H1 (cell line): ENCODE measurements at regions not wholly inside any gene's neighbourhood (a gene's known extent, or its start where the extent isn't known, plus 50 kb on each side); places are given as distances from the start of the nearest gene placed in this dataset.

ENCODE experiments used
- CTCF ChIA-PET: fragments of 300-600 bp; sonication (Branson Sonifier 250); formaldehyde crosslinking; loops from one replicate; lab custom pipeline; 2021; ENCODE audit not compliant: partially characterized antibody; lab: Charles Lee
- POLR2A ChIA-PET: fragments of 300-600 bp; sonication (Branson Sonifier 250); formaldehyde crosslinking; loops from one replicate; lab custom pipeline; 2021; ENCODE audit warnings: inconsistent platforms; ENCODE audit not compliant: partially characterized antibody; lab: Charles Lee
- DNase-seq, 2 experiments: peaks; one replicate each; pipeline versions ENCODE4 v3.0.0 to v3.0.0-alpha.2; 2010 to 2022; ENCODE audit warnings: low spot score in 2 of 2, low read depth in 1 of 2, mixed read lengths in 1 of 2
- FAIRE-seq: peaks from 2 replicates; lab custom pipeline; 2011; peaks lifted over from hg19 to GRCh38; lab: Jason Lieb, UNC
- H2AFZ ChIP-seq: 2 replicates; pipeline ENCODE4 v1.8.1; 2012; ENCODE audit warnings: low read length, inconsistent platforms
- H2AK5ac ChIP-seq: 2 replicates; pipeline ENCODE4 v1.6.1; 2013; ENCODE audit warnings: low read depth, low read length
- H2BK120ac ChIP-seq: replicated peaks from 2 replicates; pipeline ENCODE3; 2013; ENCODE audit warnings: low read depth, low read length, inconsistent platforms
- H2BK12ac ChIP-seq: 2 replicates; pipeline ENCODE4 v1.6.1; 2013; ENCODE audit warnings: low read depth, low read length
- H2BK15ac ChIP-seq: 2 replicates; pipeline ENCODE4 v1.6.1; 2013; ENCODE audit warnings: low read length
- H2BK20ac ChIP-seq: 2 replicates; pipeline ENCODE4 v1.6.1; 2013; ENCODE audit warnings: low read length
- H2BK5ac ChIP-seq: 2 replicates; pipeline ENCODE4 v1.6.1; 2013; ENCODE audit warnings: low read depth, low read length
- H3K14ac ChIP-seq: 2 replicates; pipeline ENCODE4 v1.6.1; 2013; ENCODE audit warnings: inconsistent platforms; ENCODE audit not compliant: insufficient read length
- H3K18ac ChIP-seq: 2 replicates; pipeline ENCODE4 v1.6.1; 2013; ENCODE audit warnings: low read length; ENCODE audit errors: extremely low read depth
- H3K23ac ChIP-seq: 2 replicates; pipeline ENCODE4 v1.6.1; 2013; ENCODE audit warnings: inconsistent platforms; ENCODE audit not compliant: insufficient read length
- H3K23me2 ChIP-seq: 2 replicates; pipeline ENCODE4 v1.6.1; 2013; ENCODE audit warnings: low read depth, low read length
- H3K27ac ChIP-seq: 2 replicates; pipeline ENCODE4 v1.6.1; 2011; ENCODE audit warnings: low read depth, low read length, inconsistent platforms
- H3K27me3 ChIP-seq, 4 experiments: replicated peaks in 1 of 4; 1 replicate in 1 of 4; 2 replicates in 3 of 4; pipeline versions ENCODE4 v1.6.1 to v1.8.1; 2011 to 2013; ENCODE audit warnings: low read length in 3 of 4, mild to moderate bottlenecking in 3 of 4, inconsistent platforms in 2 of 4, mixed read lengths in 2 of 4, moderate library complexity in 1 of 4; ENCODE audit not compliant: control insufficient read depth in 3 of 4, insufficient read depth in 3 of 4; ENCODE audit errors: extremely low read depth in 1 of 4
- H3K36me3 ChIP-seq, 4 experiments: 2 replicates each; pipeline versions ENCODE4 v1.6.1 to v1.8.1; 2011 to 2013; ENCODE audit warnings: mild to moderate bottlenecking in 4 of 4, low read length in 3 of 4, moderate library complexity in 2 of 4, control low read depth in 1 of 4, inconsistent platforms in 1 of 4; ENCODE audit not compliant: insufficient read depth in 4 of 4, control insufficient read depth in 2 of 4
- H3K4ac ChIP-seq: replicated peaks from 2 replicates; pipeline ENCODE3; 2013; ENCODE audit warnings: low read length, low read depth, mixed read lengths, inconsistent platforms; ENCODE audit not compliant: insufficient read length
- H3K4me1 ChIP-seq, 4 experiments: replicated peaks in 1 of 4; 1 replicate in 1 of 4; 2 replicates in 3 of 4; pipeline versions ENCODE4 v1.6.1 to v1.8.1; 2011 to 2013; ENCODE audit warnings: low read length in 3 of 4, inconsistent platforms in 2 of 4, mixed read lengths in 1 of 4; ENCODE audit not compliant: insufficient read depth in 4 of 4, control insufficient read depth in 3 of 4
- H3K4me2 ChIP-seq, 2 experiments: 2 replicates each; pipeline versions ENCODE4 v1.6.1 to v1.8.1; 2011 to 2013; ENCODE audit warnings: low read depth in 2 of 2, low read length in 2 of 2, control low read depth in 1 of 2, inconsistent platforms in 1 of 2, mild to moderate bottlenecking in 1 of 2; ENCODE audit not compliant: insufficient read depth in 1 of 2
- H3K4me3 ChIP-seq, 4 experiments: fragments of 200-600, 300-600 bp in 1 of 4; sonication (generic), shearing (Covaris generic), sonication (Bioruptor Twin) in 1 of 4; 2 replicates each; pipeline versions ENCODE4 v1.5.1 to v1.8.1; 2011 to 2016; ENCODE audit warnings: low read length in 4 of 4, low read depth in 3 of 4, control low read depth in 2 of 4, inconsistent platforms in 2 of 4, mild to moderate bottlenecking in 2 of 4, mixed read lengths in 1 of 4, moderate library complexity in 1 of 4; ENCODE audit not compliant: insufficient read depth in 2 of 4; ENCODE audit errors: extremely low read depth in 1 of 4
- H3K56ac ChIP-seq: replicated peaks from 2 replicates; pipeline ENCODE3; 2013; ENCODE audit warnings: low read depth, mild to moderate bottlenecking, mixed read lengths, low read length, inconsistent platforms; ENCODE audit not compliant: insufficient read length
- H3K79me1 ChIP-seq: 2 replicates; pipeline ENCODE4 v1.6.1; 2013; ENCODE audit warnings: low read depth, low read length, control low read depth
- H3K79me2 ChIP-seq, 2 experiments: 2 replicates each; pipeline versions ENCODE4 v1.6.1 to v1.8.1; 2012 to 2013; ENCODE audit warnings: low read length in 2 of 2, mild to moderate bottlenecking in 2 of 2, inconsistent platforms in 1 of 2; ENCODE audit not compliant: insufficient read depth in 2 of 2, control insufficient read depth in 1 of 2
- H3K9ac ChIP-seq, 4 experiments: replicated peaks in 1 of 4; 1 replicate in 1 of 4; 2 replicates in 3 of 4; pipeline versions ENCODE4 v1.6.1 to v1.8.1; 2011 to 2013; ENCODE audit warnings: low read depth in 3 of 4, low read length in 3 of 4, control low read depth in 2 of 4, mild to moderate bottlenecking in 2 of 4, moderate library complexity in 2 of 4, inconsistent platforms in 1 of 4; ENCODE audit errors: extremely low read depth in 1 of 4
- H3K9me3 ChIP-seq, 2 experiments: 2 replicates each; pipeline versions ENCODE4 v1.6.1 to v1.8.1; 2012 to 2013; ENCODE audit warnings: mild to moderate bottlenecking in 2 of 2, moderate library complexity in 2 of 2, control low read depth in 1 of 2, inconsistent platforms in 1 of 2, low read depth in 1 of 2, low read length in 1 of 2, mixed read lengths in 1 of 2; ENCODE audit not compliant: insufficient read depth in 2 of 2
- H4K20me1 ChIP-seq, 2 experiments: replicated peaks in 1 of 2; 2 replicates each; pipeline versions ENCODE3 to v1.8.1; 2011 to 2013; ENCODE audit warnings: inconsistent platforms in 2 of 2, low read length in 2 of 2, mild to moderate bottlenecking in 1 of 2; ENCODE audit not compliant: insufficient read depth in 2 of 2, control insufficient read depth in 1 of 2
- H4K5ac ChIP-seq: 2 replicates; pipeline ENCODE4 v1.6.1; 2013; ENCODE audit warnings: low read length, low read depth, mixed read lengths, inconsistent platforms; ENCODE audit not compliant: insufficient read length
- H4K8ac ChIP-seq: 2 replicates; pipeline ENCODE4 v1.8.0; 2013; ENCODE audit warnings: mild to moderate bottlenecking, moderate library complexity, low read length, inconsistent platforms; ENCODE audit not compliant: insufficient read depth; ENCODE audit errors: extremely low read depth
- H4K91ac ChIP-seq: replicated peaks from 2 replicates; pipeline ENCODE3; 2013; ENCODE audit warnings: low read length, mixed read lengths, inconsistent platforms; ENCODE audit not compliant: insufficient read length
- BACH1 ChIP-seq: IDR thresholded peaks from 2 replicates; pipeline ENCODE4 v1.6.1; 2012; ENCODE audit warnings: low read length, improper control_type of control experiment
- CHD2 ChIP-seq: IDR thresholded peaks from 2 replicates; pipeline ENCODE4 v1.6.1; 2012; ENCODE audit warnings: low read length, improper control_type of control experiment
- CREB1 ChIP-seq: IDR thresholded peaks from 2 replicates; pipeline ENCODE4 v1.6.1; 2012; ENCODE audit warnings: inconsistent platforms
- CTBP2 ChIP-seq: IDR thresholded peaks from 2 replicates; pipeline ENCODE4 v1.7.0; 2011; ENCODE audit warnings: borderline replicate concordance, mild to moderate bottlenecking, moderate library complexity, mixed read lengths, low read length; ENCODE audit not compliant: insufficient read depth, insufficient read length
- HDAC2 ChIP-seq, 2 experiments: fragments of 300-600 bp in 1 of 2; sonication (generic) in 1 of 2; IDR thresholded peaks; 2 replicates each; pipeline ENCODE4 v1.6.1; 2011 to 2012; ENCODE audit warnings: low read depth in 2 of 2, low read length in 2 of 2, mild to moderate bottlenecking in 2 of 2, moderate library complexity in 2 of 2, borderline replicate concordance in 1 of 2, inconsistent platforms in 1 of 2
- HDAC6 ChIP-seq: IDR thresholded peaks from one replicate; pipeline ENCODE4 v1.7.1; 2012; ENCODE audit warnings: low read depth, mild to moderate bottlenecking, inconsistent platforms, low read length, moderate library complexity
- JUND ChIP-seq: IDR thresholded peaks from 2 replicates; pipeline ENCODE4 v1.6.1; 2011; ENCODE audit warnings: mild to moderate bottlenecking, improper control_type of control experiment, low read length
- MAFK ChIP-seq: IDR thresholded peaks from 2 replicates; pipeline ENCODE4 v1.6.1; 2012; ENCODE audit warnings: low read depth, mild to moderate bottlenecking, improper control_type of control experiment, low read length
- NRF1 ChIP-seq: IDR thresholded peaks from 2 replicates; pipeline ENCODE4 v1.6.1; 2011; ENCODE audit warnings: mild to moderate bottlenecking, low read depth, low read length, improper control_type of control experiment
- RBBP5 ChIP-seq: IDR thresholded peaks from 2 replicates; pipeline ENCODE4 v1.7.1; 2012; ENCODE audit warnings: low read depth, mild to moderate bottlenecking, inconsistent platforms, low read length, moderate library complexity, borderline replicate concordance
- RXRA ChIP-seq: IDR thresholded peaks from 2 replicates; pipeline ENCODE4 v1.6.1; 2011; ENCODE audit warnings: low read depth, mild to moderate bottlenecking, low read length, moderate library complexity; ENCODE audit not compliant: insufficient read depth
- SP1 ChIP-seq: IDR thresholded peaks from 2 replicates; pipeline ENCODE4 v1.6.1; 2011; ENCODE audit warnings: low read depth, low read length
- SP4 ChIP-seq: IDR thresholded peaks from 2 replicates; pipeline ENCODE4 v1.6.1; 2012; ENCODE audit warnings: low read length, inconsistent platforms
- TAF1 ChIP-seq: IDR thresholded peaks from 2 replicates; pipeline ENCODE4 v1.6.1; 2011; ENCODE audit warnings: mild to moderate bottlenecking, low read depth, low read length
- TCF12 ChIP-seq: IDR thresholded peaks from 2 replicates; pipeline ENCODE4 v1.6.1; 2011; ENCODE audit warnings: low read depth, mild to moderate bottlenecking, low read length
- WGBS, 2 experiments: shearing (Covaris generic) in 1 of 2; methylation state at CpG; one replicate each; pipeline versions ENCODE4 v1.1.6 to v1.1.7; 2013 to 2015; ENCODE audit warnings: low lambda C conversion rate in 2 of 2, mixed read lengths in 2 of 2, inconsistent platforms in 1 of 2, low coverage in 1 of 2, missing lambda C conversion rate in 1 of 2; ENCODE audit not compliant: insufficient replicate concordance in 2 of 2, insufficient coverage in 1 of 2, insufficient read length in 1 of 2; ENCODE audit errors: extremely low coverage in 1 of 2, missing lambda C conversion rate in 1 of 2; 5-methylcytosine and 5-hydroxymethylcytosine counted together
- TF ChIP-seq, protein P1 (sequence below): IDR thresholded peaks from 2 replicates; pipeline ENCODE4 v1.6.1; 2011; ENCODE audit warnings: low read depth, mild to moderate bottlenecking, low read length; ENCODE audit not compliant: insufficient read depth

DNA sequence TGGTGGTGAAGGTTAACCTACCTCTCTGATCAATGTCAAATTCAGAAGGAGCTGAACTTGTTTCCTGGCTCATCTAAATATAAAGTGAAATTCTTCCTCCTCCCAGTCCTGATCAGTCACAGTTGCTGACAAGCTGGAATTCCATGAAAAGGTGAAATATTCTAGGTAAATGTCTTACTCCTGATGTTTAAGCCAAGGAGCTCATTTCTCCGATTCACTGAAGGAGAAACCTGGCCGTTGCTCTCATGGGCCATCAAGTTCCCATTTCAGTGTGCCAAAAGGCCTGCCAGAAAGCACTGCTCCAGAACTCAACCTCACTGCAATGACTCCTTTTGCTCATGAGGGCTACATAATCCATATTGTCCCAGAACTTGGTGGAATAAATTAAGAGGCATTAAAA lies 707.5 kb downstream of the GALC start:
- Histone ChIP-seq H4K20me1 (no peaks in the 10 kb centered on the region), H3K9ac (no peak overlapping the region), H2AK5ac (no peak overlapping the region), H3K56ac (no peak overlapping the region), H3K4me2 (no peak overlapping the region), H2BK20ac (no peak overlapping the region), H3K4ac (no peak overlapping the region), H3K79me2 (no peaks in the 10 kb centered on the region), H4K8ac (no peak overlapping the region), H4K91ac (no peak overlapping the region), H3K36me3 (no peaks in the 10 kb centered on the region), H3K18ac (no peak overlapping the region), H3K4me3 (no peak overlapping the region), H2AFZ (no peak overlapping the region), H3K4me1 (no peaks in the 10 kb centered on the region), H3K9me3 (no peaks in the 10 kb centered on the region), H4K5ac (no peak overlapping the region), H3K14ac (no peak overlapping the region), H2BK15ac (no peak overlapping the region), H2BK120ac (no peak overlapping the region), H3K27me3 (no peaks in the 10 kb centered on the region), H3K79me1 (no peaks in the 10 kb centered on the region), H3K27ac (no peak overlapping the region), H2BK5ac (no peak overlapping the region), H3K23me2 (no peaks in the 10 kb centered on the region), H3K23ac (no peak overlapping the region), H2BK12ac (no peak overlapping the region)
- DNase-seq (no peak), FAIRE-seq (no peak)
- CTCF ChIA-PET = interaction anchor here (0.9 kb wide), 1 partner anchor 22 kb away, joined by 4 read pairs; no protein-coding TSS in a partner anchor
- WGBS, 2 experiments = 100% methylated on average over 2 of the region's 2 CpGs; no CpG with 5 or more reads in 1 of the 2 experiments
- POLR2A ChIA-PET = no interaction called here
- TF ChIP-seq JUND = no peak
- TF ChIP-seq TCF12 = no peak
- no peak for TF ChIP-seq MAFK
- no peak for TF ChIP-seq TAF1
- no peak for TF ChIP-seq RXRA
- TF ChIP-seq SP4 = no peak
- TF ChIP-seq, protein P1, sequence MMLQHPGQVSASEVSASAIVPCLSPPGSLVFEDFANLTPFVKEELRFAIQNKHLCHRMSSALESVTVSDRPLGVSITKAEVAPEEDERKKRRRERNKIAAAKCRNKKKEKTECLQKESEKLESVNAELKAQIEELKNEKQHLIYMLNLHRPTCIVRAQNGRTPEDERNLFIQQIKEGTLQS = no peak
- TF ChIP-seq CTBP2 = no peak
- no peak for TF ChIP-seq BACH1
- no peak for TF ChIP-seq CREB1
- no peak for TF ChIP-seq CHD2
- TF ChIP-seq NRF1 = no peak
- TF ChIP-seq RBBP5 = no peak
- no peak for TF ChIP-seq HDAC6
- no peak for TF ChIP-seq HDAC2 (IDR thresholded peaks at IDR 0.05; ENCODE audit: borderline replicate concordance in 1 of 2, low read depth in 2 of 2, low read length in 2 of 2)
- TF ChIP-seq SP1 = no peak
